ENCODE measurements at regions not wholly inside any gene's neighbourhood (a gene's known extent, or its start where the extent isn't known, plus 50 kb on each side); places are given as distances from the start of the nearest gene placed in this dataset.

- Histone ChIP-seq H3K27ac (ENCODE audit: low read depth) (no peak overlapping the region), H3K36me3 (ENCODE audit: insufficient read depth) (no peaks in the 10 kb centered on the region), H3K4me3 (no peak overlapping the region), H3F3A (replicated peaks; ENCODE audit: low read depth) (no peaks in the 10 kb centered on the region), H3K4me2 (no peak overlapping the region), H3K4me1 (ENCODE audit: insufficient read depth) (no peaks in the 10 kb centered on the region), H3K9me2 (ENCODE audit: insufficient read depth) (no peaks in the 10 kb centered on the region), H3K27me3 (ENCODE audit: insufficient read depth) (no peaks in the 10 kb centered on the region), H4K20me1 (replicated peaks; ENCODE audit: insufficient read depth) (no peaks in the 10 kb centered on the region), H3K79me2 (replicated peaks; ENCODE audit: insufficient read depth) (no peaks in the 10 kb centered on the region), H2AFZ (no peak overlapping the region)
- peak; percentile 77 for ATAC-seq
- Mint-ChIP-seq H3K36me3 (ENCODE audit: low read depth) (no peaks in the 10 kb centered on the region), H3K9me3 (no peaks in the 10 kb centered on the region), H3K4me1 (peaks cover 11% of the 10 kb centered on the region; the same call in 2 of the 3 replicates), H3K4me3 (no peak overlapping the region), H3K27me3 (ENCODE audit: insufficient read depth, low read depth, poor library complexity) (peaks cover 1% of the 10 kb centered on the region), H3K27ac (no peak overlapping the region)
- TF ChIP-seq NANOG (IDR thresholded peaks at IDR 0.05; ENCODE audit: borderline replicate concordance): no peak
- peak; percentile 70 to 77 for TF ChIP-seq CTCF (conservative IDR thresholded peaks at IDR 0.05; ENCODE audit: low read depth in 2 of 2)
- DNase-seq (ENCODE audit: low spot score): peak; percentile 88
These were observed 1263.1 kb downstream of the PCDH9 start for GRCh38 chr13:65966991-65967451.

DNA sequence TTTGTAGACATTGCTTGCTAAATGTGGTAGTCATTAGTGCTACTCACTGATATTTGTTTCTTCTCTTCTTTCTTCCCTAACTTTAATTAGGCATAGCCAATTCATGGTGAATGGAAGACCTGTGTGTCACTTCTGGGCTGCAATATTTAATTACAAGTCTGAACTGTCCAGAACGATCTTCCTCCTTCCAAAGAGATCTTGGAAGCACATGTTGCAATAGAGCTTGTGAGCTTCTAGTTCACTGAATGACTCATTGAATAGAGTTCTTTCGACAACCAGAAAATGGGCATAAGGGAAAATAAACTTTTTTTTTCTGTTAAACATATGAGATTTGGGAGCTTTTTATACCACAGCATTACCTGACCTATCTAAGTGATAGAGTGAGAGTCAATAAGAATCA lies 1264.6 kb downstream of the PCDH9 start:
- H3K9me2 ChIP-seq (ENCODE audit: insufficient read depth): no peaks in the 10 kb centered on the region
- no peaks in the 10 kb centered on the region for H4K20me1 ChIP-seq (replicated peaks; ENCODE audit: insufficient read depth)
- H3K4me3 ChIP-seq: no peak overlapping the region
- no peaks in the 10 kb centered on the region for H3F3A ChIP-seq (replicated peaks; ENCODE audit: low read depth)
- no peak overlapping the region for H3K27ac ChIP-seq (ENCODE audit: low read depth)
- Mint-ChIP-seq H3K9me3 (no peaks in the 10 kb centered on the region), H3K4me3 (no peak overlapping the region), H3K27ac (no peak overlapping the region), H3K4me1 (no peaks in the 10 kb centered on the region), H3K36me3 (ENCODE audit: low read depth) (no peaks in the 10 kb centered on the region), H3K27me3 (ENCODE audit: insufficient read depth, low read depth, poor library complexity) (no peaks in the 10 kb centered on the region)
- no peaks in the 10 kb centered on the region for H3K27me3 ChIP-seq (ENCODE audit: insufficient read depth)
- no peaks in the 10 kb centered on the region for H3K4me1 ChIP-seq (ENCODE audit: insufficient read depth)
- no peaks in the 10 kb centered on the region for H3K36me3 ChIP-seq (ENCODE audit: insufficient read depth)
- ATAC-seq: no peak
- no peaks in the 10 kb centered on the region for H3K79me2 ChIP-seq (replicated peaks; ENCODE audit: insufficient read depth)
- H3K4me2 ChIP-seq: no peak overlapping the region
- H2AFZ ChIP-seq: no peak overlapping the region
- no peak for DNase-seq (ENCODE audit: low spot score)
- no peak for TF ChIP-seq EZH2phosphoT487 (IDR thresholded peaks at IDR 0.05; ENCODE audit: unreplicated experiment)
- TF ChIP-seq NANOG (IDR thresholded peaks at IDR 0.05; ENCODE audit: borderline replicate concordance): no peak
- TF ChIP-seq POLR2AphosphoS5 (IDR thresholded peaks at IDR 0.05; ENCODE audit: low read depth): no peak
- TF ChIP-seq CREB1 (CRISPR knock-in tag; IDR thresholded peaks at IDR 0.05; ENCODE audit: low read depth): no peak
- no peak for TF ChIP-seq CTCF (conservative IDR thresholded peaks at IDR 0.05; ENCODE audit: low read depth in 2 of 2)
- TF ChIP-seq JUNB (IDR thresholded peaks at IDR 0.05; ENCODE audit: unreplicated experiment): no peak
- TF ChIP-seq STAT1 (IDR thresholded peaks at IDR 0.05; ENCODE audit: unreplicated experiment): no peak
- no peak for TF ChIP-seq ETS1 (IDR thresholded peaks at IDR 0.05)
- no peak for TF ChIP-seq ZNF331 (CRISPR knock-in tag; IDR thresholded peaks at IDR 0.05; ENCODE audit: low read depth)
- TF ChIP-seq REST (IDR thresholded peaks at IDR 0.05; ENCODE audit: unreplicated experiment): no peak
- no peak for TF ChIP-seq ZNF114 (CRISPR knock-in tag; IDR thresholded peaks at IDR 0.05)

Measured in GM23338 (cell line).